ENCODE measurements at regions not wholly inside any gene's neighbourhood (a gene's known extent, or its start where the extent isn't known, plus 50 kb on each side); places are given as distances from the start of the nearest gene placed in this dataset.

DNA sequence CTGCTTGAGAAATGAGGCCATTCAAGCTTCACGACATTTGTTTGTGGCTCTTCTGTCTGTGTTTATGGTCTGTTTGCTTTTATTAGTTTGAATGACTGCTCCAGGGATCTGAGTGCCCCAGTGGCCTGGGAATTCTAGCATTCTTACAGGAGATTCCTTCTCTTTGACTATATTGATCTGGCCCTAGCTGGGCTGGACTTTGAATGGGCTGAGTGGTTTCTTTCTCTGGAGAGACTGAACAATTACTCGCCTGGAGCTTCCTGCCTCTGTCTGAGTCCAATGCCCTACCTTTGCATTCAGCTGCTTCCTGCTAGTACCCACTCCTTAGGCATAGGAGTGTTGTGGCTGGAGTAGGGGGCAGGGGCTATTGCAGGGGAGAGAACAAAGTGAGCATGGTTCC is 51.2 kb upstream of the EDA start:
- H3K27ac ChIP-seq = no peak overlapping the region
- H3K4me1 ChIP-seq = no peaks in the 10 kb centered on the region
- no peak overlapping the region for H3K4me3 ChIP-seq
- TF ChIP-seq, protein P1, sequence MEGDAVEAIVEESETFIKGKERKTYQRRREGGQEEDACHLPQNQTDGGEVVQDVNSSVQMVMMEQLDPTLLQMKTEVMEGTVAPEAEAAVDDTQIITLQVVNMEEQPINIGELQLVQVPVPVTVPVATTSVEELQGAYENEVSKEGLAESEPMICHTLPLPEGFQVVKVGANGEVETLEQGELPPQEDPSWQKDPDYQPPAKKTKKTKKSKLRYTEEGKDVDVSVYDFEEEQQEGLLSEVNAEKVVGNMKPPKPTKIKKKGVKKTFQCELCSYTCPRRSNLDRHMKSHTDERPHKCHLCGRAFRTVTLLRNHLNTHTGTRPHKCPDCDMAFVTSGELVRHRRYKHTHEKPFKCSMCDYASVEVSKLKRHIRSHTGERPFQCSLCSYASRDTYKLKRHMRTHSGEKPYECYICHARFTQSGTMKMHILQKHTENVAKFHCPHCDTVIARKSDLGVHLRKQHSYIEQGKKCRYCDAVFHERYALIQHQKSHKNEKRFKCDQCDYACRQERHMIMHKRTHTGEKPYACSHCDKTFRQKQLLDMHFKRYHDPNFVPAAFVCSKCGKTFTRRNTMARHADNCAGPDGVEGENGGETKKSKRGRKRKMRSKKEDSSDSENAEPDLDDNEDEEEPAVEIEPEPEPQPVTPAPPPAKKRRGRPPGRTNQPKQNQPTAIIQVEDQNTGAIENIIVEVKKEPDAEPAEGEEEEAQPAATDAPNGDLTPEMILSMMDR (IDR thresholded peaks at IDR 0.05) = no peak
- ATAC-seq (no peak), DNase-seq (no peak), FAIRE-seq (no peak)
- H3K9me3 ChIP-seq = no peaks in the 10 kb centered on the region
- 71 to 74% methylated on average over 2 of the region's 2 CpGs for WGBS, 2 donors
- no peaks in the 10 kb centered on the region for H3K36me3 ChIP-seq
- no peaks in the 10 kb centered on the region for H3K27me3 ChIP-seq
- intact Hi-C loops (cut with DNase I) = no loop called here

DNA sequence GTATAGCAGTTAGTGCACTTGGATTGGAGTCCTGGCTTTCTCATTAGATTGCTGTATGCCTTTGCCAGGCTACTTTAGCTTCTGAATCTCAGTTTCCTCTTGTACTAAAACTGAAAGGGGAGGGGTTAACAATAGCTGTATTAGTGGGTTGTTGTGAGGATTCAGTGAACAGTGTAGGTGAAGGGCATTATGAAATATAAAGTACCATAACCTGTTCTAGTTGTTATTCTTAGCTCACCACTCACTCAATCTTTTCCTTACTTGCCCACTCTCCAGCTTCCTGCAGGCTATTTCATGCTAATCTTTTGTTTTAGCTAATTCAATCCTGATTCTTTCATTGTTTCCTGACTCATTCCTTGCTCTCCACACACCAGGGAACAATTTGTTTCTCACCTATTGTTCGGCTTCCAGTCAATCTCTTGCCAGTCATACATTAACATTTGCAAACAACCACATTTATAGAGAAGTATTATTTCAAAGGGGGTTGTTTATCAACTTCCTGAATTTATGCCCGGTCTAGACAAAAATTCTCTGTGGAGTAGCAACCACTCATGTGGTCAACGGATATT is 50.6 kb upstream of the EDA start:
- 59 to 61% methylated on average over 3 of the region's 3 CpGs for WGBS, 2 donors
- no peaks in the 10 kb centered on the region for H3K4me1 ChIP-seq
- no peak for ATAC-seq
- intact Hi-C loops (cut with DNase I) = no loop called here
- H3K4me3 ChIP-seq = no peak overlapping the region
- no peak for DNase-seq
- no peaks in the 10 kb centered on the region for H3K9me3 ChIP-seq
- FAIRE-seq = no peak
- no peaks in the 10 kb centered on the region for H3K27me3 ChIP-seq
- no peaks in the 10 kb centered on the region for H3K36me3 ChIP-seq
- TF ChIP-seq, protein P1 (IDR thresholded peaks at IDR 0.05) = no peak
- H3K27ac ChIP-seq = no peak overlapping the region

Data from pancreas (tissue), 10 donors.